Neural cell (in vitro differentiated cells): ENCODE measurements at regions not wholly inside any gene's neighbourhood (a gene's known extent, or its start where the extent isn't known, plus 50 kb on each side); places are given as distances from the start of the nearest gene placed in this dataset.

Experiments used
- EP300 ChIP-seq: fragments of 450-650 bp; conservative IDR thresholded peaks from 2 replicates; pipeline ENCODE4 v1.6.1; 2014; ENCODE audit warnings: antibody characterized with exemption, mild to moderate bottlenecking, moderate library complexity; ENCODE audit not compliant: poor library complexity, severe bottlenecking
- EZH2 ChIP-seq: fragments of 200-600, 300-800 bp; shearing (Covaris generic), sonication (generic); IDR thresholded peaks from 2 replicates; pipeline ENCODE4 v1.6.1; 2014; ENCODE audit warnings: antibody characterized with exemption, low read length, borderline replicate concordance, mild to moderate bottlenecking; ENCODE audit not compliant: insufficient read depth, poor library complexity, severe bottlenecking
- MXI1 ChIP-seq: fragments of 450-650 bp; conservative IDR thresholded peaks from 2 replicates; pipeline ENCODE4 v1.6.1; 2014; ENCODE audit warnings: antibody characterized with exemption, mild to moderate bottlenecking; ENCODE audit not compliant: poor library complexity, severe bottlenecking
- POLR2AphosphoS5 ChIP-seq: IDR thresholded peaks from 2 replicates; pipeline ENCODE4 v1.6.1; 2012
- REST ChIP-seq: IDR thresholded peaks from 2 replicates; pipeline ENCODE4 v1.6.1; 2012; ENCODE audit warnings: borderline replicate concordance
- SMC3 ChIP-seq: fragments of 450-650 bp; conservative IDR thresholded peaks from 2 replicates; pipeline ENCODE4 v1.6.1; 2014; ENCODE audit warnings: antibody characterized with exemption, mild to moderate bottlenecking, moderate library complexity; ENCODE audit not compliant: poor library complexity
- TAF1 ChIP-seq: IDR thresholded peaks from 2 replicates; pipeline ENCODE4 v1.6.1; 2012; ENCODE audit warnings: low read depth
- TF ChIP-seq, protein P1 (sequence below): fragments of 450-650 bp; IDR thresholded peaks from 2 replicates; pipeline ENCODE4 v1.5.1; 2014; ENCODE audit warnings: antibody characterized with exemption, mild to moderate bottlenecking, moderate library complexity; ENCODE audit not compliant: poor library complexity, severe bottlenecking

DNA sequence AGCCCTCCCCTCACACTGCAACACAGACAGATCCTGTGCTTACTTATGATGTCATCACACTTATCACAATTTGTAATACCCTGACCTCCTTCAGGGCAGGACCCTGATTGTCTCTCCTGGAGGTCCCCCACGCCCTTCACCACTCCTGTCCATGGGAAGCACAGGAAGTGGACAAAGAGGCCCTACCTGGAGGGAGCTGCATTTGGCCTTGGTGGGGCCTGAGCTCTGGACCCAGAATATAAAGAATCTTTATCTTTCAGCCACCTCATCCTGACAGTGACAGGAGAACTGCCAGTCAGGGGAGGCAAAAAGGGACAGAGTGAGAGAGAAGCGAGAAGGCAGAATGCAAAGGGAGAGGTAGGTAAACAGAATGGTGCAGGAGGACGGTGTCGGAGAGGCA lies 303.4 kb upstream of the N4BP1 start:
- TF ChIP-seq TAF1: no peak
- TF ChIP-seq, protein P1, sequence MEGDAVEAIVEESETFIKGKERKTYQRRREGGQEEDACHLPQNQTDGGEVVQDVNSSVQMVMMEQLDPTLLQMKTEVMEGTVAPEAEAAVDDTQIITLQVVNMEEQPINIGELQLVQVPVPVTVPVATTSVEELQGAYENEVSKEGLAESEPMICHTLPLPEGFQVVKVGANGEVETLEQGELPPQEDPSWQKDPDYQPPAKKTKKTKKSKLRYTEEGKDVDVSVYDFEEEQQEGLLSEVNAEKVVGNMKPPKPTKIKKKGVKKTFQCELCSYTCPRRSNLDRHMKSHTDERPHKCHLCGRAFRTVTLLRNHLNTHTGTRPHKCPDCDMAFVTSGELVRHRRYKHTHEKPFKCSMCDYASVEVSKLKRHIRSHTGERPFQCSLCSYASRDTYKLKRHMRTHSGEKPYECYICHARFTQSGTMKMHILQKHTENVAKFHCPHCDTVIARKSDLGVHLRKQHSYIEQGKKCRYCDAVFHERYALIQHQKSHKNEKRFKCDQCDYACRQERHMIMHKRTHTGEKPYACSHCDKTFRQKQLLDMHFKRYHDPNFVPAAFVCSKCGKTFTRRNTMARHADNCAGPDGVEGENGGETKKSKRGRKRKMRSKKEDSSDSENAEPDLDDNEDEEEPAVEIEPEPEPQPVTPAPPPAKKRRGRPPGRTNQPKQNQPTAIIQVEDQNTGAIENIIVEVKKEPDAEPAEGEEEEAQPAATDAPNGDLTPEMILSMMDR: no peak
- TF ChIP-seq SMC3: no peak
- no peak for TF ChIP-seq REST
- no peak for TF ChIP-seq EP300
- no peak for TF ChIP-seq EZH2
- TF ChIP-seq POLR2AphosphoS5: no peak
- TF ChIP-seq MXI1: no peak
